GM13976 (cell line): ENCODE measurements at regions not wholly inside any gene's neighbourhood (a gene's known extent, or its start where the extent isn't known, plus 50 kb on each side); places are given as distances from the start of the nearest gene placed in this dataset.

Source experiments
- DNase-seq: peaks from one replicate; pipeline ENCODE4 v3.0.0; 2012; ENCODE audit warnings: low spot score
- CTCF ChIP-seq: IDR thresholded peaks from 2 replicates; pipeline ENCODE4 v1.5.1; 2012; ENCODE audit warnings: borderline replicate concordance, mild to moderate bottlenecking; ENCODE audit not compliant: insufficient read depth; ENCODE audit errors: extremely low read depth, missing control alignments, control extremely low read depth
- in situ Hi-C: fragments of 300-500 bp; cut with MboI; formaldehyde crosslinking; loops from one replicate; pipeline ENCODE4 v1.12.0; 2022; ENCODE audit warnings: low sequenced_read_pairs, mixed read lengths, inconsistent platforms; ENCODE audit not compliant: unreplicated experiment

DNA sequence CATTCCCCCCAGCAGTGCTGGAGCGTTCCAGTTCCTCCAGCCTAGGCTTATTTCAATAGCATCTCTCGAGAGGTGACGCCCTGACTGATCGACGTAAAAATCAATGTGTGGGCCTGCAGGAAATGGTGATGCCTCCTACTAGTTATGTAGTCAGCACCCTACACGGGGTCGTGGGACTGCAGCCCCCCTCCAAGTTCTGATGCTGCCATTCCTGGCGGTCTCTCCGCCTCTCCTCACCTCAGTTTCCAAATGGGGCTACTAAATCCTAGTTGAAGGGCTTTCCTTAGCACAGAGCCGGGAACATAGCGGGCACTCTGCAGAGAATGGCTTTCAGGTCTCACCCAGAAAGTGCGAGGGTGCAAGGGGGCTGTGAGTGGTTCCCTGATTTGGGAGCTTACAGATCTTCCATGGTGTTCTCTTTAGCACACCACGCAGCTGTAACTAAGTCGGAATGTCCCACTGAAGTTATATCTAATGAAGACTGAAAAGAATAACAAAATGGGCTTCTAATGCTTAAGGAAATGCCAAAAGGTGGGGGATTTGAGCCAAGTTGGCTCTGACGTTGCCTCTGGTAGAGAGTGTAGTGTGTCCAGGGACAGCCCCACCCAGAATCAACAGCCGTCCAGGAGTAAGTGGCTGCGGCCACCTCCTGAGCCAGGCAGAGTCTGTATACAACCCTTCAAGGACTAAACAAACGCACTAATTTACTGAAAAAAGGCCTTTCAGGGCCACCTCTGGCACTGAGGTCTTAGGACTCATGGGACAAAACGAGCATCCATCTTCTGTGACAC, 299.7 kb upstream of the FOXF1 start:
- no peak for TF ChIP-seq CTCF
- DNase-seq = no peak
- in situ Hi-C loops = no loop called here

- no peak for DNase-seq
- TF ChIP-seq CTCF = no peak
- in situ Hi-C loops = no loop called here
These were observed 299.1 kb upstream of the FOXF1 start for GRCh38 chr16:86211265-86211664.

- no peak for DNase-seq
- in situ Hi-C loops = no loop called here
- no peak for TF ChIP-seq CTCF
These were observed 298.5 kb upstream of the FOXF1 start for GRCh38 chr16:86211800-86212199.

DNA sequence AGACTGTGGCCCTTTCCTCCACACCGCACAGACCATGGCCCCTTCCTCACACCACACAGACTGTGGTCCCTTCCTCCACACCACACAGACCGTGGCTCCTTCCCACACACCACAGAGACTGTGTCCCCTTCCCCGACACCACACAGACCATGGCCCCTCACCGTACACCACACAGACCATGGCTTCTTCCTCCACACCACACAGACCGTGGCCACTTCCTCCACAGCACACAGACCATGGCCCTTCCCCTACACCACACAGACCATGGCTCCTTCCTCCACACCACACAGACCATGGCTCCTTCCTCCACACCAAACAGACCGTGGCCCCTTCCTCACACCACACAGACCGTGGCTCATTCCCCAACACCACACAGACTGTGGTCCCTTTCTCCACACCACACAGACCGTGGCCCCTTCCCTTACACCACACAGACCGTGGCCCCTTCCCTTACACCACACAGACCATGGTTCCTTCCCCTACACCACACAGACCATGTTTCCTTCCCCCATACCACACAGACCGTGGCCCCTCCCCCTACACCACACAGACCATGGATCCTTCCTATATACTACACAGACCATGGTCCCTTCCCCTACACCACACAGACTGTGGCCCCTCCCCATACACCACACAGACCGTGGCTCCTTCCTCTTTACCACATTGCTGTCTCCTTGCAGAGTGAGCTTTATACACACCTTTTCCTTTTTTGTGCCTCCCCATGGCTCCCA, 297.5 kb upstream of the FOXF1 start:
- no peak for DNase-seq
- in situ Hi-C loops = no loop called here
- TF ChIP-seq CTCF = no peak

- in situ Hi-C loops = no loop called here
- no peak for DNase-seq
- no peak for TF ChIP-seq CTCF
These were observed 296.7 kb upstream of the FOXF1 start for GRCh38 chr16:86213437-86214205.
